CD4-positive, alpha-beta T cell (primary cell): ENCODE measurements at regions not wholly inside any gene's neighbourhood (a gene's known extent, or its start where the extent isn't known, plus 50 kb on each side); places are given as distances from the start of the nearest gene placed in this dataset.
A peak's percentile ranks its signal among the peaks of the same experiment; 100 is the strongest.

Source experiments
- ATAC-seq: fragments of 200-7000 bp; cut with Tn5 transposase; one replicate; pipeline ENCODE4 v1.10.0; 2022; ENCODE audit warnings: mild to moderate bottlenecking; ENCODE audit not compliant: poor library complexity
- CTCF ChIA-PET: fragments of 350-600 bp; sonication (Branson Sonifier 250); formaldehyde crosslinking; loops from one replicate; lab custom pipeline; 2021; ENCODE audit warnings: antibody characterized with exemption, inconsistent platforms; lab: Charles Lee
- POLR2A ChIA-PET: fragments of 350-600 bp; sonication (Branson Sonifier 250); formaldehyde crosslinking; loops from one replicate; lab custom pipeline; 2021; ENCODE audit warnings: antibody characterized with exemption, inconsistent platforms; lab: Charles Lee
- DNase-seq, 14 experiments: peaks; one replicate each; pipeline ENCODE4 v3.0.0-alpha.2; 2013 to 2020; ENCODE audit warnings: mixed read lengths in 2 of 14
- H3K27ac ChIP-seq, 2 donors: one replicate each; pipeline versions ENCODE4 v1.5.1 to v1.7.0; 2013; ENCODE audit warnings: low read length in 2 of 2, low read depth in 1 of 2, mild to moderate bottlenecking in 1 of 2
- H3K27me3 ChIP-seq, 2 experiments: 1 replicate in 1 of 2; 2 replicates in 1 of 2; pipeline versions ENCODE4 v1.6.1 to v1.7.0; 2013; ENCODE audit warnings: low read length in 2 of 2, control low read depth in 1 of 2, mild to moderate bottlenecking in 1 of 2, moderate library complexity in 1 of 2; ENCODE audit not compliant: insufficient read depth in 2 of 2, control insufficient read depth in 1 of 2
- H3K36me3 ChIP-seq: one replicate; pipeline ENCODE4 v1.6.1; 2013; ENCODE audit warnings: low read length, control low read depth; ENCODE audit not compliant: insufficient read depth
- H3K4me1 ChIP-seq: one replicate; pipeline ENCODE4 v1.6.1; 2013; ENCODE audit warnings: low read length, control low read depth; ENCODE audit not compliant: insufficient read depth
- H3K4me3 ChIP-seq: one replicate; pipeline ENCODE4 v1.5.1; 2013; ENCODE audit warnings: mild to moderate bottlenecking, low read length, moderate library complexity
- H3K9me3 ChIP-seq, 2 experiments: 1 replicate in 1 of 2; 2 replicates in 1 of 2; pipeline versions ENCODE4 v1.6.1 to v1.7.0; 2013; ENCODE audit warnings: low read length in 2 of 2, mild to moderate bottlenecking in 2 of 2, control low read depth in 1 of 2, moderate library complexity in 1 of 2; ENCODE audit not compliant: control insufficient read depth in 1 of 2, insufficient read depth in 1 of 2
- H3K27ac Mint-ChIP-seq: one replicate; pipeline ENCODE4 v1.8.0; 2020; ENCODE audit warnings: mixed read lengths
- H3K27me3 Mint-ChIP-seq: one replicate; pipeline ENCODE4 v1.8.0; 2021; ENCODE audit warnings: mixed read lengths
- H3K36me3 Mint-ChIP-seq: one replicate; pipeline ENCODE4 v1.8.0; 2021; ENCODE audit warnings: low read depth, mixed read lengths
- H3K4me1 Mint-ChIP-seq: one replicate; pipeline ENCODE4 v1.8.0; 2021; ENCODE audit warnings: low read depth, mixed read lengths
- H3K4me3 Mint-ChIP-seq: one replicate; pipeline ENCODE4 v1.8.0; 2020; ENCODE audit warnings: mild to moderate bottlenecking, mixed read lengths
- H3K9me3 Mint-ChIP-seq: one replicate; pipeline ENCODE4 v1.8.0; 2020; ENCODE audit warnings: mixed read lengths
- CTCF ChIP-seq: fragments of 200-600 bp; IDR thresholded peaks from one replicate; pipeline ENCODE4 v1.8.0; 2022; ENCODE audit warnings: antibody characterized with exemption, mild to moderate bottlenecking
- intact Hi-C, 2 experiments: fragments of 100-400 bp; cut with DNase I in 1 of 2; cut with micrococcal nuclease in 1 of 2; formaldehyde crosslinking; loops; one replicate each; pipeline versions ENCODE4 v1.15.1 to v1.9.0; 2023 to 2025; cut with DNase I, micrococcal nuclease

GRCh38 chr3:69648126-69648525, 91.1 kb upstream of the MITF start:
- Mint-ChIP-seq H3K9me3 (no peaks in the 10 kb centered on the region), H3K36me3 (no peaks in the 10 kb centered on the region), H3K27me3 (no peaks in the 10 kb centered on the region), H3K4me3 (no peak overlapping the region), H3K27ac (no peak overlapping the region), H3K4me1 (no peaks in the 10 kb centered on the region)
- intact Hi-C loops, result no loop called here
- no peak for ATAC-seq
- Histone ChIP-seq H3K27ac (no peak overlapping the region), H3K9me3 (peaks cover 0 to 3% of the 10 kb centered on the region in 2 experiments), H3K27me3 (peaks cover 0 to 2% of the 10 kb centered on the region in 2 experiments), H3K4me1 (no peaks in the 10 kb centered on the region), H3K36me3 (no peaks in the 10 kb centered on the region), H3K4me3 (no peak overlapping the region)
- CTCF ChIA-PET, result interaction anchor here (0.5 kb wide), 1 partner anchor 173 kb away, joined by 3 read pairs; no protein-coding TSS in a partner anchor
- POLR2A ChIA-PET, result no interaction called here
- TF ChIP-seq CTCF, result no peak
- DNase-seq, result peak in 1 of 14 experiments; percentile 14

- CTCF ChIA-PET, result interaction anchor here (0.5 kb wide), 1 partner anchor 174 kb away, joined by 3 read pairs; no protein-coding TSS in a partner anchor
- POLR2A ChIA-PET, result no interaction called here
- no peaks in the 10 kb centered on the region for H3K4me1 Mint-ChIP-seq
Measured at GRCh38 chr3:69647511-69648110, 91.7 kb upstream of the MITF start.

GRCh38 chr3:69647081-69647480, 92.2 kb upstream of the MITF start:
- no peak overlapping the region for H3K27ac Mint-ChIP-seq
- H3K36me3 Mint-ChIP-seq, result no peaks in the 10 kb centered on the region
- intact Hi-C loops, result no loop called here
- peaks cover 0 to 3% of the 10 kb centered on the region in 2 experiments for H3K9me3 ChIP-seq
- DNase-seq (no peak), ATAC-seq (no peak)
- no peak overlapping the region for H3K4me3 ChIP-seq
- H3K27ac ChIP-seq, result no peak overlapping the region
- ChIA-PET CTCF (no interaction called here), POLR2A (no interaction called here)
- peaks cover 0 to 2% of the 10 kb centered on the region in 2 experiments for H3K27me3 ChIP-seq
- no peaks in the 10 kb centered on the region for H3K4me1 ChIP-seq
- H3K4me3 Mint-ChIP-seq, result no peak overlapping the region
- no peak for TF ChIP-seq CTCF
- no peaks in the 10 kb centered on the region for H3K4me1 Mint-ChIP-seq
- no peaks in the 10 kb centered on the region for H3K9me3 Mint-ChIP-seq
- H3K36me3 ChIP-seq, result no peaks in the 10 kb centered on the region
- no peaks in the 10 kb centered on the region for H3K27me3 Mint-ChIP-seq

More at GRCh38 chr3:69647511-69648110, 91.7 kb upstream of the MITF start:
- ATAC-seq, result no peak
- Histone ChIP-seq H3K4me1 (no peaks in the 10 kb centered on the region), H3K27ac (no peak overlapping the region), H3K36me3 (no peaks in the 10 kb centered on the region), H3K27me3 (peaks cover 0 to 2% of the 10 kb centered on the region in 2 experiments), H3K9me3 (peaks cover 0 to 3% of the 10 kb centered on the region in 2 experiments), H3K4me3 (no peak overlapping the region)
- intact Hi-C loops, result no loop called here
- Mint-ChIP-seq H3K27me3 (no peaks in the 10 kb centered on the region), H3K4me3 (no peak overlapping the region), H3K36me3 (no peaks in the 10 kb centered on the region), H3K9me3 (no peaks in the 10 kb centered on the region), H3K27ac (no peak overlapping the region)
- TF ChIP-seq CTCF, result no peak
- DNase-seq, result no peak
